ENCODE measurements at regions not wholly inside any gene's neighbourhood (a gene's known extent, or its start where the extent isn't known, plus 50 kb on each side); places are given as distances from the start of the nearest gene placed in this dataset.

DNA sequence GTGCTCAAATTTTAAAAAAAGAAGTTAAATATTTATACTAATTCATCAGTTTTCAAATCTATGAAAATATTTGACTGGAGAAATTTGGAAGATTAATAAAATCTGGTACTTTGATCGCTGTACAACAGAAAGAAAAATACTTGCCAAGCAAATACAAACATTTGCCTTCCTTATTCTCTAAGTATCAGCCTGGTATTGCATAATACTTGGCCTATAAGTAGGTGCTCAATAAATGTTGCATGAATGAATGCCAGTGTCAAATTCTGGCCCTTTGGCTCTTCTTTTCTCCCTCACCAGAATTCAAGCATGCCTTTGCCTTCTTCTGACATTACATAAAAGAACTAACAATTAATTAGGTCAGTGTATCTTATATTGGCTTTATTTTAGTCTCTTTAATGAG, 601.7 kb upstream of the GBE1 start:
- no peak for TF ChIP-seq POLR2A (IDR thresholded peaks at IDR 0.05)
- TF ChIP-seq, protein P1, sequence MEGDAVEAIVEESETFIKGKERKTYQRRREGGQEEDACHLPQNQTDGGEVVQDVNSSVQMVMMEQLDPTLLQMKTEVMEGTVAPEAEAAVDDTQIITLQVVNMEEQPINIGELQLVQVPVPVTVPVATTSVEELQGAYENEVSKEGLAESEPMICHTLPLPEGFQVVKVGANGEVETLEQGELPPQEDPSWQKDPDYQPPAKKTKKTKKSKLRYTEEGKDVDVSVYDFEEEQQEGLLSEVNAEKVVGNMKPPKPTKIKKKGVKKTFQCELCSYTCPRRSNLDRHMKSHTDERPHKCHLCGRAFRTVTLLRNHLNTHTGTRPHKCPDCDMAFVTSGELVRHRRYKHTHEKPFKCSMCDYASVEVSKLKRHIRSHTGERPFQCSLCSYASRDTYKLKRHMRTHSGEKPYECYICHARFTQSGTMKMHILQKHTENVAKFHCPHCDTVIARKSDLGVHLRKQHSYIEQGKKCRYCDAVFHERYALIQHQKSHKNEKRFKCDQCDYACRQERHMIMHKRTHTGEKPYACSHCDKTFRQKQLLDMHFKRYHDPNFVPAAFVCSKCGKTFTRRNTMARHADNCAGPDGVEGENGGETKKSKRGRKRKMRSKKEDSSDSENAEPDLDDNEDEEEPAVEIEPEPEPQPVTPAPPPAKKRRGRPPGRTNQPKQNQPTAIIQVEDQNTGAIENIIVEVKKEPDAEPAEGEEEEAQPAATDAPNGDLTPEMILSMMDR (IDR thresholded peaks at IDR 0.05) = no peak

Measured in Peyer's patch (tissue), 4 donors.